ENCODE measurements at regions not wholly inside any gene's neighbourhood (a gene's known extent, or its start where the extent isn't known, plus 50 kb on each side); places are given as distances from the start of the nearest gene placed in this dataset.

GRCh38 chr1:69138172-69138571, 429.6 kb upstream of the LRRC7 start:
- Histone ChIP-seq H3K4me3 (ENCODE audit: low read depth, low read length) (no peak overlapping the region), H3K27ac (ENCODE audit: low read depth, low read length) (no peak overlapping the region), H3K27me3 (ENCODE audit: control insufficient read depth, insufficient read depth, low read length) (no peaks in the 10 kb centered on the region), H3K9me3 (ENCODE audit: control insufficient read depth, insufficient read depth, low read length) (no peaks in the 10 kb centered on the region)
- TF ChIP-seq CTCF (IDR thresholded peaks at IDR 0.05; ENCODE audit: low read depth, low read length) = no peak
- no peak for DNase-seq (ENCODE audit: low read depth, low spot score)
- ChIA-PET CTCF (no interaction called here), POLR2A (no interaction called here)

- no peak for DNase-seq (ENCODE audit: low read depth, low spot score)
- Histone ChIP-seq H3K27me3 (ENCODE audit: control insufficient read depth, insufficient read depth, low read length) (no peaks in the 10 kb centered on the region), H3K9me3 (ENCODE audit: control insufficient read depth, insufficient read depth, low read length) (no peaks in the 10 kb centered on the region), H3K4me3 (ENCODE audit: low read depth, low read length) (no peak overlapping the region), H3K27ac (ENCODE audit: low read depth, low read length) (no peak overlapping the region)
- POLR2A ChIA-PET = no interaction called here
- TF ChIP-seq CTCF (IDR thresholded peaks at IDR 0.05; ENCODE audit: low read depth, low read length) = no peak
- CTCF ChIA-PET = no interaction called here
Observed at GRCh38 chr1:69139007-69139406, 428.7 kb upstream of the LRRC7 start.

- H3K9me3 ChIP-seq (ENCODE audit: control insufficient read depth, insufficient read depth, low read length) = no peaks in the 10 kb centered on the region
- no peak for TF ChIP-seq CTCF (IDR thresholded peaks at IDR 0.05; ENCODE audit: low read depth, low read length)
- H3K27ac ChIP-seq (ENCODE audit: low read depth, low read length) = no peak overlapping the region
- H3K27me3 ChIP-seq (ENCODE audit: control insufficient read depth, insufficient read depth, low read length) = no peaks in the 10 kb centered on the region
- POLR2A ChIA-PET = no interaction called here
- CTCF ChIA-PET = no interaction called here
- no peak overlapping the region for H3K4me3 ChIP-seq (ENCODE audit: low read depth, low read length)
- no peak for DNase-seq (ENCODE audit: low read depth, low spot score)
Observed at GRCh38 chr1:69146303-69146702, 421.4 kb upstream of the LRRC7 start.

DNA sequence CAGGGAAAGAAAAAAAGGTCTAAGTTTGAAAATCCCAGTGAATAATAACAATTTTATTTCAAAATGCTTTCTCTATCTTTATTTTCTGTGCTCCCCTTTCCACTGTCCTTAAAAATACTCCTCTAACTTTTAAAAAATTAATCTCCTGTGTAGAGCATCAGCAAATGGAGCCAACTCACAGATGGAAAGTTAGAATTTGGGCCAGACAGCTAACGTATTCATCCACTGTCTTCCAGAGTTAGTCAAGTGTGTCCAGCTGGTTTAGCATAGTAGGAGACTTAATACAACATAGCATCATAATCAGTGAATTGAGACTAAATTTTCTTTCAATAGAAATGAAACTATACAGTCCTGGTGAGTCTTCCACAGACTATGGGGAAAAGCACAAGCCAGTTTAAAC, 419.0 kb upstream of the LRRC7 start:
- Histone ChIP-seq H3K27ac (ENCODE audit: low read depth, low read length) (no peak overlapping the region), H3K9me3 (ENCODE audit: control insufficient read depth, insufficient read depth, low read length) (no peaks in the 10 kb centered on the region), H3K27me3 (ENCODE audit: control insufficient read depth, insufficient read depth, low read length) (no peaks in the 10 kb centered on the region), H3K4me3 (ENCODE audit: low read depth, low read length) (no peak overlapping the region)
- ChIA-PET CTCF (interaction anchor here (0.7 kb wide), 1 partner anchor 1314 kb away, joined by 3 read pairs; no protein-coding TSS in a partner anchor), POLR2A (no interaction called here)
- DNase-seq (ENCODE audit: low read depth, low spot score) = no peak
- TF ChIP-seq CTCF (IDR thresholded peaks at IDR 0.05; ENCODE audit: low read depth, low read length) = no peak

- no peak for DNase-seq (ENCODE audit: low read depth, low spot score)
- H3K4me3 ChIP-seq (ENCODE audit: low read depth, low read length) = no peak overlapping the region
- H3K9me3 ChIP-seq (ENCODE audit: control insufficient read depth, insufficient read depth, low read length) = no peaks in the 10 kb centered on the region
- H3K27ac ChIP-seq (ENCODE audit: low read depth, low read length) = no peak overlapping the region
- no peak for TF ChIP-seq CTCF (IDR thresholded peaks at IDR 0.05; ENCODE audit: low read depth, low read length)
- POLR2A ChIA-PET = no interaction called here
- H3K27me3 ChIP-seq (ENCODE audit: control insufficient read depth, insufficient read depth, low read length) = no peaks in the 10 kb centered on the region
- CTCF ChIA-PET = no interaction called here
Observed at GRCh38 chr1:69157046-69157756, 410.5 kb upstream of the LRRC7 start.
